ENCODE measurements at regions not wholly inside any gene's neighbourhood (a gene's known extent, or its start where the extent isn't known, plus 50 kb on each side); places are given as distances from the start of the nearest gene placed in this dataset.

DNA sequence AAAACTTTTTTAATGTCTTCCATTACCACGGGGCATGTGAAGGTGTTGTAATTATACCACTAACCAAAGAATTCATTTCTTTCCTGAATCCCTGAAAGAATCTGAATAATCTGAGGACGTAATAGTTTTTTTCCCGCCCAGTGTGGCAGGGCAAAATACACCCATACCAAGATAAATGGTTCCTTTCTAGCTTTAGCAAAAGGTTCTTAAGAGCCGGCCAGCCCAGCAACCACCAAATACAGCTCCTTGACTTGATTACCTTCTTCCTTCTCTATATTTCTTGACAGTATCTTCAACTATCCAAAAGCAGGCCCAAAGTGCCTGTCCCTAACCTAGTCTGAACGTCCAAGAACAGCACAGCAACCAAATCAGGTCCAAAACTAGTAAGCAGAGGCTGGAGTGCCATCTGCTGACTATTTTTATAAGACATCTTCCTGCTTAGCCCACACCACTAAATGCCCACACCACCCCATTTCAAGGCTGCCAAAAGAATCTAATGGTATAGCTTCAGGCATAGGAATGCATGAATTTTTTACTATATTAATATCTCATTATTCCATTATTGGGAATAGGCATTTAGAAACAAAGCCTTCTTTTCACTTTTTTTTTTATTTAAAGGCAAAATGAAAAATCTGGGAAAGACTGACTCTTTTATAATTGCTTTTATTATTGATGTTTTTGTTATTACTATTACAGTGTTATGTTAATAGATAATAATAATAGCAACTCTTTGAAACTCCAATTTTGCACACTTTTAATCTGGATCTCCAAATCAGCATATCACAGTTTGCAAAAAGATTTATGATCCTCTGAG lies 524.4 kb downstream of the MED13L start:
- Histone ChIP-seq H3K23me2 (ENCODE audit: low read depth, low read length) (no peaks in the 10 kb centered on the region), H3K18ac (ENCODE audit: extremely low read depth, low read length) (no peak overlapping the region), H2BK20ac (ENCODE audit: low read length) (no peak overlapping the region), H4K5ac (ENCODE audit: insufficient read length, low read depth, low read length) (no peak overlapping the region), H4K91ac (replicated peaks; ENCODE audit: insufficient read length, low read length) (no peak overlapping the region), H2BK120ac (replicated peaks; ENCODE audit: low read depth, low read length) (no peak overlapping the region), H3K36me3 (ENCODE audit: control insufficient read depth in 2 of 4, insufficient read depth in 4 of 4, low read length in 3 of 4) (no peaks in the 10 kb centered on the region), H3K4me2 (ENCODE audit: insufficient read depth in 1 of 2, low read depth in 2 of 2, low read length in 2 of 2) (no peak overlapping the region), H3K9ac (replicated peaks in 1 of 4; ENCODE audit: extremely low read depth in 1 of 4, low read depth in 3 of 4, low read length in 3 of 4) (no peak overlapping the region), H3K27ac (ENCODE audit: low read depth, low read length) (no peak overlapping the region), H3K56ac (replicated peaks; ENCODE audit: insufficient read length, low read depth, low read length) (no peak overlapping the region), H3K79me2 (ENCODE audit: control insufficient read depth in 1 of 2, insufficient read depth in 2 of 2, low read length in 2 of 2) (no peaks in the 10 kb centered on the region), H3K27me3 (replicated peaks in 1 of 4; ENCODE audit: control insufficient read depth in 3 of 4, extremely low read depth in 1 of 4, insufficient read depth in 3 of 4, low read length in 3 of 4) (no peaks in the 10 kb centered on the region), H3K14ac (ENCODE audit: insufficient read length) (no peak overlapping the region), H3K9me3 (ENCODE audit: insufficient read depth in 2 of 2, low read depth in 1 of 2, low read length in 1 of 2) (no peaks in the 10 kb centered on the region), H3K79me1 (ENCODE audit: low read depth, low read length) (no peaks in the 10 kb centered on the region), H2BK12ac (ENCODE audit: low read depth, low read length) (no peak overlapping the region), H4K20me1 (replicated peaks in 1 of 2; ENCODE audit: control insufficient read depth in 1 of 2, insufficient read depth in 2 of 2, low read length in 2 of 2) (no peaks in the 10 kb centered on the region), H3K4me3 (ENCODE audit: extremely low read depth in 1 of 4, insufficient read depth in 2 of 4, low read depth in 3 of 4, low read length in 4 of 4) (no peak overlapping the region), H2BK15ac (ENCODE audit: low read length) (no peak overlapping the region), H4K8ac (ENCODE audit: extremely low read depth, insufficient read depth, low read length) (no peak overlapping the region), H2BK5ac (ENCODE audit: low read depth, low read length) (no peak overlapping the region), H2AK5ac (ENCODE audit: low read depth, low read length) (no peak overlapping the region), H3K23ac (ENCODE audit: insufficient read length) (no peak overlapping the region), H2AFZ (ENCODE audit: low read length) (no peak overlapping the region), H3K4ac (replicated peaks; ENCODE audit: insufficient read length, low read depth, low read length) (no peak overlapping the region), H3K4me1 (replicated peaks in 1 of 4; ENCODE audit: control insufficient read depth in 3 of 4, insufficient read depth in 4 of 4, low read length in 3 of 4) (no peaks in the 10 kb centered on the region)
- whole genome bisulfite sequencing, 2 experiments (ENCODE audit: extremely low coverage in 1 of 2, insufficient coverage in 1 of 2, insufficient read length in 1 of 2, insufficient replicate concordance in 2 of 2, low coverage in 1 of 2, low lambda C conversion rate in 2 of 2, missing lambda C conversion rate in 1 of 2): 73% methylated on average over 5 of the region's 5 CpGs; no CpG with 5 or more reads in 1 of the 2 experiments
- no peak for DNase-seq (ENCODE audit: low read depth in 1 of 2, low spot score in 2 of 2)
- POLR2A ChIA-PET (ENCODE audit: partially characterized antibody): no interaction called here
- FAIRE-seq: peak; percentile 95
- CTCF ChIA-PET (ENCODE audit: partially characterized antibody): interaction anchor here (0.6 to 2.0 kb wide), 31 partner anchors 9 to 1092 kb away, joined by 3 to 9 read pairs (median 3); no protein-coding TSS in a partner anchor
- no peak for TF ChIP-seq CBX8 (IDR thresholded peaks at IDR 0.05; ENCODE audit: borderline replicate concordance, low read depth, low read length)
- no peak for TF ChIP-seq EGR1 (IDR thresholded peaks at IDR 0.05; ENCODE audit: borderline replicate concordance, low read depth, low read length)
- TF ChIP-seq, protein P1, sequence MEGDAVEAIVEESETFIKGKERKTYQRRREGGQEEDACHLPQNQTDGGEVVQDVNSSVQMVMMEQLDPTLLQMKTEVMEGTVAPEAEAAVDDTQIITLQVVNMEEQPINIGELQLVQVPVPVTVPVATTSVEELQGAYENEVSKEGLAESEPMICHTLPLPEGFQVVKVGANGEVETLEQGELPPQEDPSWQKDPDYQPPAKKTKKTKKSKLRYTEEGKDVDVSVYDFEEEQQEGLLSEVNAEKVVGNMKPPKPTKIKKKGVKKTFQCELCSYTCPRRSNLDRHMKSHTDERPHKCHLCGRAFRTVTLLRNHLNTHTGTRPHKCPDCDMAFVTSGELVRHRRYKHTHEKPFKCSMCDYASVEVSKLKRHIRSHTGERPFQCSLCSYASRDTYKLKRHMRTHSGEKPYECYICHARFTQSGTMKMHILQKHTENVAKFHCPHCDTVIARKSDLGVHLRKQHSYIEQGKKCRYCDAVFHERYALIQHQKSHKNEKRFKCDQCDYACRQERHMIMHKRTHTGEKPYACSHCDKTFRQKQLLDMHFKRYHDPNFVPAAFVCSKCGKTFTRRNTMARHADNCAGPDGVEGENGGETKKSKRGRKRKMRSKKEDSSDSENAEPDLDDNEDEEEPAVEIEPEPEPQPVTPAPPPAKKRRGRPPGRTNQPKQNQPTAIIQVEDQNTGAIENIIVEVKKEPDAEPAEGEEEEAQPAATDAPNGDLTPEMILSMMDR (IDR thresholded peaks at IDR 0.05; ENCODE audit: control extremely low read depth in 1 of 3, insufficient read depth in 1 of 3, low read depth in 1 of 3, low read length in 3 of 3): peak in 2 of 3 experiments; percentile 67 to 70; a peak in 3 of 4 replicates
- peak; percentile 92 to 93 for TF ChIP-seq RAD21 (IDR thresholded peaks at IDR 0.05 in 1 of 2, conservative IDR thresholded peaks at IDR 0.05 in 1 of 2; ENCODE audit: low read depth in 2 of 2, low read length in 2 of 2)
- TF ChIP-seq, protein P2, sequence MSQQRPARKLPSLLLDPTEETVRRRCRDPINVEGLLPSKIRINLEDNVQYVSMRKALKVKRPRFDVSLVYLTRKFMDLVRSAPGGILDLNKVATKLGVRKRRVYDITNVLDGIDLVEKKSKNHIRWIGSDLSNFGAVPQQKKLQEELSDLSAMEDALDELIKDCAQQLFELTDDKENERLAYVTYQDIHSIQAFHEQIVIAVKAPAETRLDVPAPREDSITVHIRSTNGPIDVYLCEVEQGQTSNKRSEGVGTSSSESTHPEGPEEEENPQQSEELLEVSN (IDR thresholded peaks at IDR 0.05): no peak
- TF ChIP-seq TCF12 (IDR thresholded peaks at IDR 0.05; ENCODE audit: low read depth, low read length): no peak

Data from H1 (cell line).